ENCODE measurements at regions not wholly inside any gene's neighbourhood (a gene's known extent, or its start where the extent isn't known, plus 50 kb on each side); places are given as distances from the start of the nearest gene placed in this dataset.

GRCh38 chr1:194990483-194990882, 1617.8 kb downstream of the KCNT2 start:
- Histone ChIP-seq H3K27me3 (ENCODE audit: insufficient read depth, low read length, poor library complexity) (no peaks in the 10 kb centered on the region), H3K4me2 (ENCODE audit: insufficient read depth, low read length) (no peak overlapping the region), H3K27ac (ENCODE audit: low read length) (no peak overlapping the region), H3K4me1 (ENCODE audit: insufficient read depth, low read length) (no peaks in the 10 kb centered on the region), H3K79me2 (ENCODE audit: insufficient read depth, low read length) (no peaks in the 10 kb centered on the region), H3K9me3 (ENCODE audit: insufficient read depth, low read length, severe bottlenecking) (no peaks in the 10 kb centered on the region), H2AFZ (ENCODE audit: low read depth, low read length) (no peak overlapping the region), H4K20me1 (ENCODE audit: insufficient read depth, low read length) (no peaks in the 10 kb centered on the region), H3K4me3 (ENCODE audit: low read depth in 1 of 2, low read length in 2 of 2) (no peak overlapping the region), H3K36me3 (ENCODE audit: insufficient read depth, low read length) (no peaks in the 10 kb centered on the region), H3K9ac (ENCODE audit: low read depth, low read length) (no peak overlapping the region)
- ATAC-seq (ENCODE audit: insufficient read depth, low read depth) (no peak), DNase-seq (no peak)
- no peak for TF ChIP-seq EZH2 (IDR thresholded peaks at IDR 0.05; ENCODE audit: borderline replicate concordance, low read depth, low read length, severe bottlenecking)
- no peak for TF ChIP-seq CTCF (IDR thresholded peaks at IDR 0.05; ENCODE audit: borderline replicate concordance, extremely low read depth, low read length, poor library complexity, severe bottlenecking)

- Histone ChIP-seq H3K27ac (ENCODE audit: low read length) (no peak overlapping the region), H3K79me2 (ENCODE audit: insufficient read depth, low read length) (no peaks in the 10 kb centered on the region), H4K20me1 (ENCODE audit: insufficient read depth, low read length) (no peaks in the 10 kb centered on the region), H3K4me2 (ENCODE audit: insufficient read depth, low read length) (no peak overlapping the region), H3K9me3 (ENCODE audit: insufficient read depth, low read length, severe bottlenecking) (no peaks in the 10 kb centered on the region), H3K27me3 (ENCODE audit: insufficient read depth, low read length, poor library complexity) (no peaks in the 10 kb centered on the region), H3K36me3 (ENCODE audit: insufficient read depth, low read length) (no peaks in the 10 kb centered on the region), H3K4me3 (ENCODE audit: low read depth in 1 of 2, low read length in 2 of 2) (no peak overlapping the region), H3K4me1 (ENCODE audit: insufficient read depth, low read length) (no peaks in the 10 kb centered on the region), H3K9ac (ENCODE audit: low read depth, low read length) (no peak overlapping the region), H2AFZ (ENCODE audit: low read depth, low read length) (no peak overlapping the region)
- no peak for ATAC-seq (ENCODE audit: insufficient read depth, low read depth)
- TF ChIP-seq EZH2 (IDR thresholded peaks at IDR 0.05; ENCODE audit: borderline replicate concordance, low read depth, low read length, severe bottlenecking) (no peak), CTCF (IDR thresholded peaks at IDR 0.05; ENCODE audit: borderline replicate concordance, extremely low read depth, low read length, poor library complexity, severe bottlenecking) (no peak)
- DNase-seq: no peak
Measured at GRCh38 chr1:194975913-194976312, 1632.3 kb downstream of the KCNT2 start.

GRCh38 chr1:194968916-194969315, 1639.3 kb downstream of the KCNT2 start:
- Histone ChIP-seq H3K36me3 (ENCODE audit: insufficient read depth, low read length) (no peaks in the 10 kb centered on the region), H3K4me2 (ENCODE audit: insufficient read depth, low read length) (no peak overlapping the region), H2AFZ (ENCODE audit: low read depth, low read length) (no peak overlapping the region), H3K4me3 (ENCODE audit: low read depth in 1 of 2, low read length in 2 of 2) (no peak overlapping the region), H4K20me1 (ENCODE audit: insufficient read depth, low read length) (no peaks in the 10 kb centered on the region), H3K79me2 (ENCODE audit: insufficient read depth, low read length) (no peaks in the 10 kb centered on the region), H3K9me3 (ENCODE audit: insufficient read depth, low read length, severe bottlenecking) (no peaks in the 10 kb centered on the region), H3K27me3 (ENCODE audit: insufficient read depth, low read length, poor library complexity) (no peaks in the 10 kb centered on the region), H3K27ac (ENCODE audit: low read length) (no peak overlapping the region), H3K4me1 (ENCODE audit: insufficient read depth, low read length) (no peaks in the 10 kb centered on the region), H3K9ac (ENCODE audit: low read depth, low read length) (no peak overlapping the region)
- DNase-seq (no peak), ATAC-seq (ENCODE audit: insufficient read depth, low read depth) (no peak)
- TF ChIP-seq EZH2 (IDR thresholded peaks at IDR 0.05; ENCODE audit: borderline replicate concordance, low read depth, low read length, severe bottlenecking): no peak
- no peak for TF ChIP-seq CTCF (IDR thresholded peaks at IDR 0.05; ENCODE audit: borderline replicate concordance, extremely low read depth, low read length, poor library complexity, severe bottlenecking)

GRCh38 chr1:194959795-194960194, 1648.4 kb downstream of the KCNT2 start:
- no peaks in the 10 kb centered on the region for H3K79me2 ChIP-seq (ENCODE audit: insufficient read depth, low read length)
- H3K4me3 ChIP-seq (ENCODE audit: low read depth in 1 of 2, low read length in 2 of 2): no peak overlapping the region
- DNase-seq (no peak), ATAC-seq (ENCODE audit: insufficient read depth, low read depth) (no peak)
- no peak for TF ChIP-seq CTCF (IDR thresholded peaks at IDR 0.05; ENCODE audit: borderline replicate concordance, extremely low read depth, low read length, poor library complexity, severe bottlenecking)
- no peak for TF ChIP-seq EZH2 (IDR thresholded peaks at IDR 0.05; ENCODE audit: borderline replicate concordance, low read depth, low read length, severe bottlenecking)
- H3K4me2 ChIP-seq (ENCODE audit: insufficient read depth, low read length): no peak overlapping the region
- H3K9ac ChIP-seq (ENCODE audit: low read depth, low read length): no peak overlapping the region
- no peaks in the 10 kb centered on the region for H3K36me3 ChIP-seq (ENCODE audit: insufficient read depth, low read length)
- no peak overlapping the region for H2AFZ ChIP-seq (ENCODE audit: low read depth, low read length)
- H3K4me1 ChIP-seq (ENCODE audit: insufficient read depth, low read length): no peaks in the 10 kb centered on the region
- no peaks in the 10 kb centered on the region for H3K27me3 ChIP-seq (ENCODE audit: insufficient read depth, low read length, poor library complexity)
- H4K20me1 ChIP-seq (ENCODE audit: insufficient read depth, low read length): no peaks in the 10 kb centered on the region
- H3K27ac ChIP-seq (ENCODE audit: low read length): no peak overlapping the region
- H3K9me3 ChIP-seq (ENCODE audit: insufficient read depth, low read length, severe bottlenecking): no peaks in the 10 kb centered on the region
